Parathyroid adenoma (tissue), 2 donors: ENCODE measurements at regions not wholly inside any gene's neighbourhood (a gene's known extent, or its start where the extent isn't known, plus 50 kb on each side); places are given as distances from the start of the nearest gene placed in this dataset.

Experiments used
- H2AFZ ChIP-seq: fragments of 300-600 bp; sonication (generic); one replicate; pipeline ENCODE4 v1.7.0; 2017; ENCODE audit warnings: antibody characterized with exemption, mild to moderate bottlenecking
- H3K27ac ChIP-seq: fragments of 300-600 bp; sonication (generic); one replicate; pipeline ENCODE4 v1.7.0; 2017
- H3K27me3 ChIP-seq: fragments of 300-600 bp; sonication (generic); one replicate; pipeline ENCODE4 v1.7.0; 2017; ENCODE audit warnings: low read length; ENCODE audit not compliant: control insufficient read depth, insufficient read depth
- H3K36me3 ChIP-seq: fragments of 300-600 bp; sonication (generic); one replicate; pipeline ENCODE4 v1.7.0; 2017; ENCODE audit warnings: low read length; ENCODE audit not compliant: control insufficient read depth, insufficient read depth
- H3K4me1 ChIP-seq: fragments of 300-600 bp; sonication (generic); one replicate; pipeline ENCODE4 v1.7.0; 2017; ENCODE audit warnings: control low read depth
- H3K4me2 ChIP-seq: fragments of 300-600 bp; sonication (generic); one replicate; pipeline ENCODE4 v1.7.0; 2017; ENCODE audit warnings: low read length
- H3K4me3 ChIP-seq: fragments of 300-600 bp; sonication (generic); one replicate; pipeline ENCODE4 v1.7.0; 2017; ENCODE audit warnings: low read depth, low read length
- H3K79me2 ChIP-seq: fragments of 300-600 bp; sonication (generic); one replicate; pipeline ENCODE4 v1.7.0; 2017; ENCODE audit warnings: control low read depth
- H3K9ac ChIP-seq: fragments of 300-600 bp; sonication (generic); one replicate; pipeline ENCODE4 v1.7.0; 2017; ENCODE audit warnings: mild to moderate bottlenecking
- H3K9me3 ChIP-seq: fragments of 300-600 bp; sonication (generic); one replicate; pipeline ENCODE4 v1.7.0; 2017; ENCODE audit warnings: low read length; ENCODE audit not compliant: control insufficient read depth
- CTCF ChIP-seq: fragments of 300-600 bp; sonication (generic); IDR thresholded peaks from one replicate; pipeline ENCODE4 v1.7.0; 2017; ENCODE audit warnings: antibody characterized with exemption, mild to moderate bottlenecking
- donor health status: primary hyperparathyroidism.

DNA sequence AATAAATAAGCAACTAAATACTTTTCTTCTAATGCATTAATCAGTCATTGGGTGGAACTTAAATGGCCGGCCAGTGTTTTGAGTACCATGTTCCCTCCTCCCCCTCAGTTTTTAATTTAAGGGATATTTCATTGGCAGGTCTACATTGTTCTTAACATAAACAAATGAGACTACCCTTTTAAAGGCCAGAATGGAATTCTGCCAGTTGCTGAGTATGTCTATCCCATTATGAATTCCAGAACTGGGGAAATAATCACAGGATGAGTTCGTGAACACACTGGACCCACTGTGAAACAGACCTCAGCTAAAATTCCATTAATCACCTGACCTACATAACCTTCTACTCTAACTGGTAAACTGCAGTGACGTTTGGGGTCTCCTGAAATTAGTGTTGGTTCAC is 305.5 kb upstream of the PKN2 start:
- Histone ChIP-seq H3K36me3 (no peaks in the 10 kb centered on the region), H3K4me3 (no peak overlapping the region), H3K27ac (no peak overlapping the region), H3K9me3 (no peaks in the 10 kb centered on the region), H2AFZ (no peak overlapping the region), H3K4me1 (no peaks in the 10 kb centered on the region), H3K9ac (no peak overlapping the region), H3K27me3 (no peaks in the 10 kb centered on the region), H3K79me2 (no peaks in the 10 kb centered on the region), H3K4me2 (no peak overlapping the region)
- TF ChIP-seq CTCF = no peak

GRCh38 chr1:88394958-88395357 is 289.1 kb upstream of the PKN2 start:
- Histone ChIP-seq H3K79me2 (no peaks in the 10 kb centered on the region), H3K36me3 (no peaks in the 10 kb centered on the region), H3K9me3 (no peaks in the 10 kb centered on the region), H2AFZ (no peak overlapping the region), H3K27ac (no peak overlapping the region), H3K9ac (no peak overlapping the region), H3K27me3 (no peaks in the 10 kb centered on the region), H3K4me2 (no peak overlapping the region), H3K4me3 (no peak overlapping the region), H3K4me1 (no peaks in the 10 kb centered on the region)
- TF ChIP-seq CTCF = no peak

DNA sequence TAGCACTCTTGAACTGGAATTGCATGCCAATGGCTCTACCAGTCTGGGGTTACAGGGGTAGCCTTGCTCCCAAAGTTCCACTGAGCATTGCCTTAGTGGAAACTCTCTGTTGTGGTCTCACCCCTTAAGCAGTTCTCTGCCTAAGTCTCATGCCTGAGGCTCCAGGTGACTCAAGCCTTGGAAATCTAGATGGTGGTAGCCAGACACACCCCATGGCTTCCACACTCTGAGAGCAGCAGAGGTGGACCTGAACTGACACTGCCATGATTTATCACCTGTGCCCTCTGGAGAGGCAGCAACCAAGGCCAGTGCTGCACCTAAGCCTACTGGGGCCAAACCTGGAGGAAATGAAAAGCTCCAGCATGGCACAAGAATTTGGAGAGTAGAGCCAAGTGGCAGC is 285.7 kb upstream of the PKN2 start:
- Histone ChIP-seq H3K4me2 (no peak overlapping the region), H2AFZ (no peak overlapping the region), H3K9ac (no peak overlapping the region), H3K9me3 (no peaks in the 10 kb centered on the region), H3K36me3 (no peaks in the 10 kb centered on the region), H3K4me1 (no peaks in the 10 kb centered on the region), H3K27me3 (no peaks in the 10 kb centered on the region), H3K4me3 (no peak overlapping the region), H3K27ac (no peak overlapping the region), H3K79me2 (no peaks in the 10 kb centered on the region)
- no peak for TF ChIP-seq CTCF

DNA sequence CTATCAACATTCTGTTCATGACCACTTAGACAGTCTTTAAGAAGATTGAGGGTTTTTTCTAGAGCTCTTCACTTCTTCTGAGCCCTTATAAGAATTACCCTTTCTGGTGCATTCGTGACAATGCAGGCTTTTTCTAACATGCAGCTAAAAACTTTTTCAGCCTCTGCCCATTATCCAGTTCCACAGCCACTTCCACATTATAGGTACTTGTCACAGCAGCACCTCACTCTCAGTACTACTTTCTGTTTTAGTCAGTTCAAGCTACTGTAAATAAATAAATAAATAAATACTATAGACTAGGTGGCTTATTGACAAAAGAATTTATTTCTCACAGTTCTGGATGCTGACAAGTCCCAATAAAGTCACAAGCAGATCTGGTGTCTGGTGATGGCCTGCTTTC is 284.4 kb upstream of the PKN2 start:
- no peak overlapping the region for H3K27ac ChIP-seq
- H3K4me3 ChIP-seq = no peak overlapping the region
- no peaks in the 10 kb centered on the region for H3K27me3 ChIP-seq
- H3K9ac ChIP-seq = no peak overlapping the region
- H3K36me3 ChIP-seq = no peaks in the 10 kb centered on the region
- no peaks in the 10 kb centered on the region for H3K9me3 ChIP-seq
- TF ChIP-seq CTCF = no peak
- no peaks in the 10 kb centered on the region for H3K4me1 ChIP-seq
- H3K4me2 ChIP-seq = no peak overlapping the region
- H2AFZ ChIP-seq = no peak overlapping the region
- no peaks in the 10 kb centered on the region for H3K79me2 ChIP-seq

- no peak overlapping the region for H3K4me3 ChIP-seq
- no peak overlapping the region for H3K4me2 ChIP-seq
- H3K36me3 ChIP-seq = no peaks in the 10 kb centered on the region
- no peak for TF ChIP-seq CTCF
- H3K4me1 ChIP-seq = no peaks in the 10 kb centered on the region
- H2AFZ ChIP-seq = no peak overlapping the region
- no peaks in the 10 kb centered on the region for H3K79me2 ChIP-seq
- H3K27ac ChIP-seq = no peak overlapping the region
- H3K27me3 ChIP-seq = no peaks in the 10 kb centered on the region
- H3K9ac ChIP-seq = no peak overlapping the region
- no peaks in the 10 kb centered on the region for H3K9me3 ChIP-seq
Measured at GRCh38 chr1:88401313-88401712, 282.8 kb upstream of the PKN2 start.
